ENCODE measurements at regions not wholly inside any gene's neighbourhood (a gene's known extent, or its start where the extent isn't known, plus 50 kb on each side); places are given as distances from the start of the nearest gene placed in this dataset.
"Not testable (repeated sequence)": the region's sequence is repeated elsewhere in the genome, so short reads cannot be mapped to it uniquely, and the experiment has no call there.

DNA sequence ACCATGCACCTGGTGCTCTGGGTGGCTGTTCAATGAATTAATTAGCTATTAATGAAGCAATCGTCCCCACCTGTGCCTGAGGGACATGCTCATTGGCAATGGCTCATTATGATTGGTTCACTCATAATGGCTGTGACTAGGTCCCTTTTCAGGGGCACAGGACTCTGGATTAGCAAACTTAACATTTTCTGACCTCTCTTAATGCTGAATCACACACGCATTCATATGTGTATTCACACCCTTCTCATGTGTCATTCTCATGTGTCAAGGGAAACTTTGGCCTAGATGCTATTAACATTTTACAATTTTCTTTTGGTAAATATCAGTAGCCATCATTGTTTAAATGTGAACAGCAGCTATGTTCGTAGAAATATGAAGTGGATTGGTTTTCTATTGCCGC, 98.9 kb upstream of the PMAIP1 start:
- DNase-seq, result no peak

DNA sequence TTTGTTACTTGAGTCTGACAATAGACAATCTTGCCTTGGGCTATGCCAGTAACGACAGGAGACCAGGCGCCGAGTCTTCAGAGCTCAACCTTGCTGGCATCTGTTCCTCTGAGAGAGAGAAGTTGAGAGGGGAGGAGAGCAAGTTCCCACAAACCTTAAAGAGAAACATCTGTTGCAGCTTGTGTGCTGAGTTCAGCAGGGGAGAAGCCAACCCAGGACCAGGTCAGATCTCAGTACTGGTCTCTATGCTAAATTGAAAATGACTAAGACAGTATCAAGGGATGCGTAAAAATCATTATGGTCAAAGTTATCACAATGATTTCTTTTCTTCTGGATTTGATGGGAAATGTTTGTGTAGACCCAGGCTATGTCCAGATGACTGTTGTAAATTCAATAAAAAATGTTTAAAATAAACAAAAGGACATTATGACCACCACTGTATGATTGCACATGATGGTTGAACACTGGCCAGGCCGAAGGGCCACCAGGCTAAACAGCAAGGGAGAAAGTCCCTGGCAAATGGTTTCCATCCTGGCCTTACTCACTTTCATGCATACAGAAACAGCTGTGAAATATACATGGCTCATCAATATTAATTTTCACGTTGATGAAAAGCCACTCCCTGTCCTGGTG, 100.3 kb upstream of the PMAIP1 start:
- no peak for DNase-seq

DNA sequence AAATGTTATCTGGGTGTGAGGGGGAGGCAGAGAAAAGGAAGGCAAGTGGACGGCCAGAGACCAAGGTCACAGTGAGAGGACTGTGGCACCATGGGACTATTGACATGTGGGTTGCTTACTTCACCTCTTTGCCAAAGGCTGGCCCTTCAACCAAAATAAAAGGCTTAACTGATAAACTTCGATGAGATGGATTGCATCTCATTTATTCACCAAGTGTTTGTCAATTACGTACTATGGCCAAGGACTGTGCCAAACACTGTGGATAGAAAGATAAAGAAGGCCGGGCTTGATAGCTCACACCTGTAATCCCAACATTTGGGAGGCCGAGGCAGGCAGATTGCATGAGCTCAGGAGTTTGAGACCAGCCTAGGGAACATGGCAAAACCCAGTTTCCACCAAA, 98.7 kb upstream of the CCBE1 start:
- DNase-seq, result no peak

DNA sequence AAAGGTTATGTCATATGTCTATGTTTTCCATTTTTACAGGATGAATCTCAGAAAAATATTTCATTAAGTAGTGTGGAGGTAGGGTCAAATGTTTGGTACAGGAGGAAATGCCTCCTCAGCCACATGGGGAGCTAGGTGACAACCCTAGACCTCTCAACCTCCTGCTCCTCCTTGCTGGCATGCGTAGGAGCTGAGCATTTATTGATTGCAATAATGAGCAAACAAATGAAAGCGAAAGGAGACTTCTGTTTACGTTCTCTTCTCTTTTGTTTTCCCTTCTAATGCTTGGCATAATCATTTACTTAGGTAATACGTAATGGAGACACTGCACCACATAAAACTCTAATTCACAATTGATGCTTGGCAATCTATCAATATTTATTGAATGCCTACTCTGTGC, 95.1 kb upstream of the CCBE1 start:
- no peak for DNase-seq

DNA sequence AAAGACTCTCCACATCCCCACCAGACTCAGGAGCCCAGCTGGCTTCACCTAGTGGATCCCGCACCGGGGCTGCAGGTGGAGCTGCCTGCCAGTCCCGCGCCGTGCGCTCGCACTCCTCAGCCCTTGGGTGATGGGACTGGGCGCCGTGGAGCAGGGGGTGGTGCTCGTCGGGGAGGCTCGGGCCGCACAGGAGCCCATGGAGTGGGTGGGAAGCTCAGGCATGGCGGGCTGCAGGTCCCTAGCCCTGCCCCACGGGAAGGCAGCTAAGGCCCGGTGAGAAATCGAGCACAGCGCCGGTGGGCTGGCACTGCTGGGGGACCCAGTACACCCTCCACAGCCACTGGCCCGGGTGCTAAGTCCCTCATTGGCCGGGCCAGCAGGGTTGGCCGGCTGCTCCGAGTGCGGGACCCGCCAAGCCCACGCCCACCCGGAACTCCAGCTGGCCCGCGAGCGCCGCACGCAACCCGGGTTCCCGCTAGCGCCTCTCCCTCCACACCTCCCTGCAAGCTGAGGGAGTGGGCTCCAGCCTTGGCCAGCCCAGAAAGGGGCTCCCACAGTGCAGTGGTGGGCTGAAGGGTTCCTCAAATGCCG, 93.2 kb upstream of the CCBE1 start:
- DNase-seq, result not testable (repeated sequence)

DNA sequence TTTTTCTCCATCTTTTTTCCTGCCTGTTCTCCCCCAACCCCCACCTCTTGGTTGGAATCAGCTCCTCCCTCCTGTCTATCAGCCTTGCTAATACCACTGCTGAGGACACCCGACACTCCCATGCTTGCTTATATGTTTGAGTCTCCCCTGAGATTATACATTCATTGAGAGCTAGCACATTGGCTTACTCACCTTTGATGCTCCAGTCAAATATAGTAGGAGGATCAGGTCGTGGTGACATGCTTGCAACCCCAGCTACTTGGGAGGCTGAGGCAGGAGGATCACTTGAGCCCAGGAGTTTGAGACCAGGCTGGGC, 91.5 kb upstream of the CCBE1 start:
- DNase-seq, result no peak

DNA sequence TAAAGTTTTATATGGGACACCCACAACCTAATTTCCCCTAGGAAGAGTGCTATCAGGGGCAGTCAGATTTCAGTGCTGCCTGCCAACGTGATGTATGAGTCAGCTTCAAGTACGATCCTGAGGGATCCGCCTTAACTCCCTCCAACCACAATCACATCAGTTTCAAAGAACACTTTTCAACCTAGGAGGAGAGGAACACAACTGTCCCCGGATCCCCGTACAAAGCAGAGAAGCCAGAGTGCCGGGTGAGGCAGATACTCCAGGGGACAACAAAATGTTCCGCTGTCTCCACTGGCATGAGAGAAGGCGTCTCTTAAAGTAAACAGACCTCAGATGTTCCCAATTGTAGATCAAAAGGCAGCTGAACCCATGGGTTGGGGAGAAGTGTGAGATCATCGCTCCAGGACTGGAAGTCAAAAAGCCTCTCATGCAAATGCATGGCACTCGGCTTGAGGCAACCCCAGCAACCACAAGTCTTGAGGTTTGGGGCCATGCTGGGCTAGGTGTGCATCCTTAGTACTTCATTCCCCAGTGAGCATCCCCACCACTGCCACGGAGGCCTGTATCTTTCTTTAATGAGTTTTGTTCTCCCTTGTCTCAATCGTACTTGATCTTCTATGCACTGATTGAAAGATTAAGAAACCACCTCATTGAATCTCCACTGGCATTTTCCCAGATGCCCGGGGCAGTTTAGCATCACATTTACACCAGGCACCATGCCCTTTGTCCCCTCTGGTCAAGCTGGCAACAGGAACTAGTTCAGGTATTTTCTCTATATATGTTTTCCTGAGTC, 91.0 kb upstream of the CCBE1 start:
- peak; percentile 80 for DNase-seq

DNA sequence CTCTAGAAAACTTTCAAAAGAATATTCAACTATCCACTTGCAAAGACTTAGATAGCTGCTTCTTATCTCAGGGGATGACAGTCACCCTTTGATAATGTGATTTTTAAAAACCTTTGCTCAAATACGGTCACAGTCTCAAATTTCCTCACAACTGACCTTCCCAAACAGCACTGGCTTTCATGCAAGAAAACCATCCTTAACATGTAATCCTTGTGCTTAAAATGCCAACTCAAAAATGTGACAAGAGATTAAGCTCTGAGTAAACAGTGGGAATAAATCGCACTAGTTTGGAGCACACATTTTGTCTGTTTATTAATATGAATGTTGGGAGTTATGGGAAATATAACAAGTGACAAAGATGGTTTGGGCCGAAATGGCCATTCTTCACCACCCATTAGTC, 87.5 kb upstream of the CCBE1 start:
- no peak for DNase-seq

DNA sequence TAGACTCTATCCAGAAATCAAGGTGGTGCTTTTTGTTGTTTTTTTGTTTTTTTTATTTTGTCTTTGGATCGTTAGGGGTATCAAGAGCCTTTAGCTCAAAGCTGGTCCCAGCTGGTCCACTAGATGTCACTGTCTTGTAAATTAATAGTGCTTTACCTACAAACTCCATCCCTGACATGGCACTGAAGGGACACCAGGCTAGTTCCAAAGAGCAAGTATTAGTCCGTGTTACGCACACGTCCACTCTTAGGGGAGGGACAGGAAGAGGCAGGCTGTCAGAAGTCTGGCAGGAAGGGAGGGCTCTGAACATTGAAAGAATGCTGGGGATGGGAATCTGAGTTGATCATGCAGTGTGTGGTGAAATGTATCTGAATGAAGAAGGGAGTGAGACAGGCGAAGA, 85.9 kb upstream of the CCBE1 start:
- peak; percentile 87 for DNase-seq

DNA sequence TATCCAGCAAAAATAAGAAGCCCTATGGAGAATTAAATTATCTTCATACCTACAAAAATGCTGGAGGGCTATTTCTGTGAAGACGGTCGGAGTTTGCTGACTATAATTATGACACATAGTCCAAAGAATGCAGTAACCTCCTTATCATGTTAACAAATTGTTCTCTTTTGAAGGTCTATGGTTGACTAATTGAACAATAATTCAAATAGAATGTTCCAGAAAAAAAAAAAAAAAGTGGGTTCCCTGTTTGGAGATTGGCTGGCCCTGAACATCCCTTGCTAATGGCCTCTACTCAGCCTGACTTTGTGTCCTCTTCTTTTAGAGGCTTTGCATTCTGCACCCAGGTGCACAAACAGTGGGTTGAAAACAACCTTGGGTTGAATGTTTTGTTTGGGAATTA, 82.8 kb upstream of the CCBE1 start:
- DNase-seq, result peak; percentile 85

DNA sequence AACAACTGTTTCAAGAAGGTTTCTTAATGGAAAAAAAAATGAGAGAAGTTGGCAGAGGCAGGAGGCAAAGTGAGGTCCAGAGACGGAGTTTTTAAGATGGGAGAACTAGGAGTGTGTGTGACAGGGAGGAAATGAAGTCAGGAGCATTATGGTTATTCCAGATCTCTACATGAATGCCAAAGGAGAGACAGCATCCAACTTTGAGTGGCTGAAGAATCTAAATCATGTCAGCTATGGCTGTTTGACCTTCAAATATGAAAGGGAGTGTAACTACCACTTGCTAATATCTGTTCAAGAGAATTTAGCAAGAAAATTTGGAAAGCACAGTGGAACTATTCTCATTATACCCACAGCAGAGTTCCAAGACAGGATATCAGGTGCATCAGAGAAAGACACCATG, 81.2 kb upstream of the CCBE1 start:
- DNase-seq, result no peak

DNA sequence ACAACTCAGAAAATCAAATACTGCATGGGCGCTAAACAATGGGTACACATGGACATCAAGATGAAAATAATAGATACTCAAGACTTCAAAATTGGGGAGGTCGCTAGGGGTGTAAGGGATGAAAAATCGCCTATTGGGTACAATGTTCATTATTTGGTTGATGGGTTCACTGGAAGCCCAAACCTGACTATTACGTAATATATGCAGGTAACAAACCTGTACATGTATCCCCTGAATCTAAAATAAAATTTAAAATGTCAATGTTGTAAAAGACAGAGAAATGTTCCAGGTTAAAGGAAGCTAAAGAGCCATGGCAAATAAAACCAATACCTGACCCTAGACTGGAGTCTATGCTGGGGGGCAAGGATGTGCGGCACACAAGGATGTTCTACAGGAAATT, 80.4 kb upstream of the CCBE1 start:
- DNase-seq, result no peak

DNA sequence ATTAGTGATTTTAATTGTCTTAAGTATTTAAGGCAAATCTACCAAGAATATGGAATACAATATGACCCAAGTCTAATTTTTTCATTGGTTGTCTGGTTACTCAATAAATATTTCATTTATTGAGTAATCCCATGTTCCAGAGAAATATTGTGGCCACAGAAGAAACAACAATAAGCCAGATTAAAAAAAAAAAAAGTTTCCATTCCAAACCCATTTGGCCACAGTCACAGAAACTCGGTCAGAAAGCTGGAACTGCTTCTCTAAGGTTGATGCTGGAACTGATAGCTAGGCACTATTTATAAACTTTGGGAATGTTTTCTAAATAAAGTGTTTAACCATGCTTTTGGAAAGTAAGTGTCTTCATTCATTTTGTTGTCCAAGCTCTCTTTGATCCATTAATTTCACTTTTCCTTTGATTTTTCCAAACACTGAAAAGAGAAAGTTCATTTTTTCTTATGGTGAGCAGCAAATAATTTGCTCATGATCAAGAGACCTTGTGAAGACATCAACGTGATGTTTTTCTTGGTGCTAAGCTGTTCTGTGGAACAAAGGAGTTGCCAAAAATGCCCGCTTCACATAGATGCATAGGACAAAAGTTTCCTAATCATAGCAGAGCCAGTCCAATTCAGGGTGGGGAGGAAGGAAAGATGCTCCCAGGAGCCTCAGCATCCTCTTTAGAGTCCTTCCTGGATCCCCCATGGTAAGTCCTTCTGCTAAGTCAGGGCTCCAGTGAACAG, 72.1 kb upstream of the CCBE1 start:
- peak; percentile 52 for DNase-seq

DNA sequence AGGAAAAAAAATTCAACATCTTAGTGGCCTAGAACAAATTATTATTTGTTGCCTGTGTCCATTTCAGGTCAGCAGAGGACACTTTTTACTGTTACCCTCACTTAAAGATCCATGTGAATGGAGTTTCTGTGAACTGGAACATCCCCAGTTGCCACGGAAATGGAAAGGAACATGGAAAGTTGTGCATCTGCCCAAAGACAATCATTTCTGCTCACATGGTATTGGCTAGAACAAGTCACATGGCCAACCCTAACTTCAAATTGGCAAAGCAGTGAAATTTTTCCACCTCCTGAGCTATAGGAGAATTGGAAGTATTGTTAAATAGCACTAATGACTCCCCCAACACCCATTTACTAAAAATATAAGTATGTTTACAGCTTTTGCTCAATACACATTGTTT, 71.2 kb upstream of the CCBE1 start:
- no peak for DNase-seq

DNA sequence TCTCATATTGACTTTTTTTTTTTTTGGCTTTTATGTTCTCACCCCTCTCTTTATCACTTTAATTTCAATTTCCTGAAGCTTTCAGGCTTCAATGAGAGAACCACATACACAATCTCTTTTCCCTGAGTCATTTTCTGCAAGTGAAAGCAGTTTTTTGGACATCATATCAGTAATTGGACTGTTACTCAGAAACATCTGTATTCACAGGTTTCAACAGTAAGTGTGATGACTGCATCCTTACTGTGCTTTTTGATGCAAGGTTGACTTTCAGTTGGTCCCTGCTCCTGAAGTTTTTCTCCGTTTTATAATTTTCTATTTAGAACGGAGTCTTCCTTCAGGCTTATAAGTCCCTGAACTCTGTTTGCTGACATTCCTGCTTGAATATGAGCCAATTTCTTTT, 70.5 kb upstream of the CCBE1 start:
- DNase-seq, result no peak

DNA sequence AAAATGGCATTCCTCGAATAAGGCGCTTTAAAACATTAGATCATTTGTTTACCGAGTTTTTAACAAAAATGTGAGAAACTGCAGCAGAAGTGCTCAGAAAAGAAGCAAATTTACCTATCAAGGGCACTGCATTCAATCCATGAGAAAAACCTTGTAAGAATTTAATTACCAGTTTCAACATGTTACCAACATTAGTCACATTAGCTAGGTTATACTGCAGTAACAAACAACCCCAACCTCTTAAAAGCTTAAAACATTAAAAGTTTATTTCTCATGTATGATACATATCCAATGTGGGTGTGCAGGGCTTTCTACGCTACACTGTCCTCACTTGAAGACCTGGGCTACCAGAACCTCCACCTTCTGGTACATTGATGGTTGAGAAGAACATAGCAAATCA, 68.1 kb upstream of the CCBE1 start:
- no peak for DNase-seq

DNA sequence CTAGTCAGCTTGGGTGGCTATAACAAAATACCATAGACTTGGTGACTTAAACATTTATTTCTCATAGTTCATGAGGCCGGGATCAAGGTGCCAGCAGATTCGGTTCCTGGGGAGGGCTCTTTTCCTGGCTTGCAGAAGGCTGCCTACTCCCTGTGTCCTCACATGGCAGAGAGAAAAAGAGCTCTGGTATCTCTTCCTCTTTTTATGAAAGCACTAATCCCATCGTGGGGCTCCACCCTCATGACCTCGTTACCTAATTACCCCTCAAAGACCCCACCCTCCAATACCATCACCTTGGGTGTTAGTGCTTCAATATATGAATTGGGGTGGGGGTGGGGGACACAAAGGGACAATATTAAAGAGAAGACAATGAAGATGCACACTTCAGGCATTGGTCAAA, 67.1 kb upstream of the CCBE1 start:
- no peak for DNase-seq

DNA sequence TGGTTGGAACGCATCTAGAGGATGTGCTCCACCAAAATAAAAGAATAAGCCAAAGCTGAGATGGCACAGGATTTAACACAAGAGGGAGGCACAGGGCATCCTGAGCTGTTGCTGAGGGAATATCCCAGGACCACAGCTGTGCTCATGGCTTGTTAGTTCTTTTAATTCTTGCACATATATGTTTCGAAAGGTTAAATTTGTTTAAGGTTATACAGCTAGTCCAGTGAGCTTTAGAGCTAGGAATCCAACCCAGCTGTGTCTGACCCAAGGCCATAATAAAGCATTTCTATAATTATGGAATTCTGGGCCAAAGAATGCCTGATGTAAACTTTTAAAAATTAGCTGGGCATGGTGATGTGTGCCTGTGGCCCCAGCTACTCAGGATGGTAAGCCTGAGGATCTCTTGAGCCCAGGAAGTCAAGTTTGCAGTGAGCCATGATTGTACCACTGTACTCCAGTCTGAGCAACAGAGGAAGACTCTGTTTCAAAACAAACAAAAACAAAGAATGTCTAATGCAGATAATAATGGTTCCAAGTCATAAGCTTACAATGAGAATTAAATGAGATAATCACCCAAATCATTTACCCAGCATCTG, 66.4 kb upstream of the CCBE1 start:
- no peak for DNase-seq

DNA sequence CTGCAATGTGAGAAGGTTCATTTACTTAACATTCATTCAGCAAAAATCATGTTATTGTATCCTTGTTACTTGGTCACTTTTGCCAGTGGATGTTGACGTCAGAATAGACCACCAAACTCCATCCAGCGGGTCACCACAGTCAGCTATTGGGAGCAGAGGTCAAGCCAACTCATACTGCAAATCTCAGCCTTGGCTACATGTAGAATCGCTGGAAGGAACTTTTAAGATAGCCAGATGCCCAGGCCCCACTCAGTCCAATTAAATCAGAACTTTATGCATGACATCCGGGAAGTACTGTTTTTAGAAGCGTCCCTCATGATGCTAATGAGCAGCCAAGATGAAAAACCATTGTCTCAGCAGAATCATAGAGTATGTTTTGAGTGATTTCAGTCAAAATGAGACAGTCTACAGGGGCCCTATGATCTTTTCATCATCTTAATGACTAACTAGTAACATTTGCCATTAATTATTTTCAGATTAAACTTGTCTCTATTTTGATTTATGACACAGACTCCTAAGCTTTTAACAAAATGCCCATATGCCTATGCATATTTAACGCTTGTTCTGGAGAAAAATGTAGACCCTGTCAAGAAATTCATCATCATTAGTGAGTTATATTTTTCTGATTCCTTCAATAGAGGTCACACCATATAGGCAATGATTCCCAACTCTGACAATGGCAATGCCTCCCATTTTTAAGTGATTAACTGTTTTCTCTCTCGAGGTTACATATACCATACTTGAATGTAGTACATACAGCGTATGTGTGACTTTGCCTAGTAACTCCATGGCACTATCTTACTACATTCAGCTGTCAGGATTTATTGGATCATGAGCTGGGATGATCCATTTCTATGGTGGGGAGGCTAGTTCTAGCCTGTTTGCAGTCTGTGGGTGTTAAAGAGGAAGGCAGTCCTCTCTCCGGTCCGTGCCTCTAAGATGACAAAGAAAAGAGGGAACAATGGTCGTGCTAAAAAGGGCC, 63.7 kb upstream of the CCBE1 start:
- no peak for DNase-seq

DNA sequence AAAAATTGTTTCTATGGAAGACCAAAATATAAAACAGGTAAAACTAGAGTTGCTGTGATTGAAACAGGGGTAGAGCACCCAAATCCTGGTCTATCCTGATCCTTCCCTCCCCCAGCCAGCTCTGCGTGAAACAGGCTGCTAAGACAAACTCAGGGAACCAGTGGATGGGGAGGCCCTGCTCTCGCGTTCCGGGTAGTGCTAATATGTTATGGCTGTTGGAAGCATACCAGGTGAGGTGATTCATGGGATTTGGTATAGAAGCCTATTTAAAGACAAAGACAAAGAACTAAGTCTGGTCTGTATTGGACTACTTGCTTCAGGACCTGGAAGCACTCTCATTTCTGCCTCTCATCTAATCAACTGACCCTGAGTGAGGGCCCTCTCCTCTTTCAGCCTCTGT, 63.0 kb upstream of the CCBE1 start:
- DNase-seq, result no peak

DNA sequence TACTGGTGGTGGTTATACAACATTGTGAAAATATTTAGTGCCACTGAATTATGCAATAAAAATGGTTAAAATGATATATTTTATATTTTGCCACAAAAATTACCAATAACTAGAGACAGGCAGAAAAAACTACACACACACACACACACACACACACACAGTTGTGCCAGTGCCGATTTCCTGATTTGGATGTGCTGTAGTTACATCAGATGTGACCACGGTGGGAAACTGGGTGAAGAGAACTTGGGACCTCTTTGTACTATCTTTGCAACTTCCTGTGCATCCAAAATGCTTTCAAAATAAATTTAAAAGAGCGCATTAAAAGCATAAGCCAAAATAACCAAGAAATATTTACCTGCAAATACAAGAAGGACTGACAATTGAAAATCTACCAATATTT, 61.6 kb upstream of the CCBE1 start:
- DNase-seq, result no peak

DNA sequence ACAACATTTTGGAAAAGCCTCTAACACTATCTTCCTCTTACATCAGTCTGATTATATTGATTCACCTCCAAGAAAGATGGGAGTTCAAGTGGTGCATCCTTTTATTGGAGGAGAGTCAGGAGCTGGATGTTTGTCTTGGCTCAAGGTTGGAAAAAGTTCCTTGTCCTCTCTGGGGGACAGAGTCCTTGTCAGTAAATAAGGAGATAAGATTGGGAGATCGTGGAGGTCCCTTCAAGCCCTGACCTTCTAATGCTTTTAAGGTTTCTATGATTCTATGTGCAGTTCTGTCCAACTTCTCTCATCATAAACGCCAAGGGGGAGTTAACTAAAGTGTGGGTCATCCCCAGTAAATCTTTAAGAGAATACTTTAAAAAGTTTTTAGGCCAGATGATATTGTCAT, 60.9 kb upstream of the CCBE1 start:
- no peak for DNase-seq
